Lung (tissue), 11 donors: ENCODE measurements at regions not wholly inside any gene's neighbourhood (a gene's known extent, or its start where the extent isn't known, plus 50 kb on each side); places are given as distances from the start of the nearest gene placed in this dataset.

Source experiments
- ATAC-seq: fragments of 200-7000 bp; cut with Tn5 transposase; one replicate; pipeline ENCODE4 v1.9.1; 2020; ENCODE audit warnings: moderate number of reproducible peaks; ENCODE audit not compliant: insufficient read depth, low FRiP score
- DNase-seq, 3 donors: peaks; one replicate each; pipeline ENCODE4 v3.0.0-alpha.2; 2013 to 2017
- H3K27ac ChIP-seq, 2 donors: one replicate each; pipeline ENCODE4 v1.5.1; 2013; ENCODE audit warnings: mild to moderate bottlenecking in 2 of 2, moderate library complexity in 2 of 2, control low read depth in 1 of 2, inconsistent platforms in 1 of 2, low read depth in 1 of 2, low read length in 1 of 2
- H3K27me3 ChIP-seq, 3 donors: one replicate each; pipeline ENCODE4 v1.5.1; 2013; ENCODE audit warnings: low read length in 2 of 3; ENCODE audit not compliant: control insufficient read depth in 3 of 3, insufficient read depth in 3 of 3
- H3K36me3 ChIP-seq, 4 donors: one replicate each; pipeline ENCODE4 v1.5.1; 2013; ENCODE audit warnings: low read length in 4 of 4, mild to moderate bottlenecking in 1 of 4, moderate library complexity in 1 of 4; ENCODE audit not compliant: control insufficient read depth in 4 of 4, insufficient read depth in 4 of 4
- H3K4me1 ChIP-seq, 5 donors: one replicate each; pipeline ENCODE4 v1.5.1; 2013; ENCODE audit warnings: low read length in 5 of 5, mild to moderate bottlenecking in 2 of 5, moderate library complexity in 1 of 5; ENCODE audit not compliant: control insufficient read depth in 5 of 5, insufficient read depth in 5 of 5
- H3K4me3 ChIP-seq: one replicate; pipeline ENCODE4 v1.5.1; 2013; ENCODE audit warnings: mild to moderate bottlenecking, control low read depth, moderate library complexity
- H3K9ac ChIP-seq, 2 donors: one replicate each; pipeline ENCODE4 v1.5.1; 2013; ENCODE audit warnings: low read length in 2 of 2, control low read depth in 1 of 2; ENCODE audit not compliant: insufficient read depth in 1 of 2
- H3K9me3 ChIP-seq, 4 donors: one replicate each; pipeline ENCODE4 v1.5.1; 2013; ENCODE audit warnings: low read length in 3 of 4, mild to moderate bottlenecking in 1 of 4, moderate library complexity in 1 of 4; ENCODE audit not compliant: control insufficient read depth in 4 of 4, insufficient read depth in 3 of 4
- WGBS, 2 donors: extraction: QIAGEN DNeasy Blood & Tissue Kit; methylation state at CpG; one replicate each; pipeline ENCODE4 v1.1.7; 2013; 5-methylcytosine and 5-hydroxymethylcytosine counted together
- TF ChIP-seq, protein P1 (sequence below): IDR thresholded peaks from 2 replicates; pipeline ENCODE4 v1.5.1; 2012; ENCODE audit warnings: mild to moderate bottlenecking; ENCODE audit errors: control extremely low read depth, extremely low read depth
- donor health status: control.
- donor health status: control.
- donor health status: Bipolar disorder and iron deficiency.
- donor health status: healthy.
- donor health status: DM: yes; HTN: yes; CAD: no.

- Histone ChIP-seq H3K27me3 (no peaks in the 10 kb centered on the region), H3K4me3 (no peak overlapping the region), H3K27ac (no peak overlapping the region), H3K9me3 (peaks cover 0 to 9% (median 0%) of the 10 kb centered on the region in 4 donors), H3K9ac (no peak overlapping the region), H3K36me3 (no peaks in the 10 kb centered on the region), H3K4me1 (no peaks in the 10 kb centered on the region)
- ATAC-seq (no peak), DNase-seq (no peak)
- WGBS, 2 donors = 87 to 94% methylated on average over 2 of the region's 2 CpGs
- TF ChIP-seq, protein P1, sequence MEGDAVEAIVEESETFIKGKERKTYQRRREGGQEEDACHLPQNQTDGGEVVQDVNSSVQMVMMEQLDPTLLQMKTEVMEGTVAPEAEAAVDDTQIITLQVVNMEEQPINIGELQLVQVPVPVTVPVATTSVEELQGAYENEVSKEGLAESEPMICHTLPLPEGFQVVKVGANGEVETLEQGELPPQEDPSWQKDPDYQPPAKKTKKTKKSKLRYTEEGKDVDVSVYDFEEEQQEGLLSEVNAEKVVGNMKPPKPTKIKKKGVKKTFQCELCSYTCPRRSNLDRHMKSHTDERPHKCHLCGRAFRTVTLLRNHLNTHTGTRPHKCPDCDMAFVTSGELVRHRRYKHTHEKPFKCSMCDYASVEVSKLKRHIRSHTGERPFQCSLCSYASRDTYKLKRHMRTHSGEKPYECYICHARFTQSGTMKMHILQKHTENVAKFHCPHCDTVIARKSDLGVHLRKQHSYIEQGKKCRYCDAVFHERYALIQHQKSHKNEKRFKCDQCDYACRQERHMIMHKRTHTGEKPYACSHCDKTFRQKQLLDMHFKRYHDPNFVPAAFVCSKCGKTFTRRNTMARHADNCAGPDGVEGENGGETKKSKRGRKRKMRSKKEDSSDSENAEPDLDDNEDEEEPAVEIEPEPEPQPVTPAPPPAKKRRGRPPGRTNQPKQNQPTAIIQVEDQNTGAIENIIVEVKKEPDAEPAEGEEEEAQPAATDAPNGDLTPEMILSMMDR = no peak
Measured at GRCh38 chr20:12808006-12808567, 200.7 kb upstream of the SPTLC3 start.

DNA sequence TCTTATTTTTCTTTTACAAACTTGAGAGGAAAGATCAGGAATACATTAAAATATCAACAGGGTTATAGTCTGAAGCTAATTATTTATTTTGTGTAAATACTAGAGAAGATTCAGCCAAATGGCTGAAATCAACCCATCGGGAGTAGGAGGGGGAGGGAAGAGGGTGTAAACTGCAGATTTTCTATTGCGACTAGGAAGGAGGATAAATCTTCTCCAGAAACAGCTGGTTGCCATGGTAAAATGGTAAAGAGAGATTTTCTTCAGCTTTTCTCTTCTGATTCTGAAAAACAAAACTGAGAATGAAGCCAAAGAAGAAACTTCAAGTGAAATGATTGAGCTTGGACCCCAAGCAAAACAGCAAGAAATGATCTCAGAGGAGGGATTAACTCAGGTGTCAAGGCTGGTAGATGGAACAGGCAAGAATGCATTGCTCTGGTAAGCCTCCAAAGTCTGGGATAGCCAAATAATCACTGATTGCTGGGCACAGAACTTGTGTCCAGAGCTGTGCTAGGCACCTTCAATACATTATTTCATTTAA lies 193.5 kb upstream of the SPTLC3 start:
- WGBS, 2 donors = 44 to 47% methylated on average over 2 of the region's 2 CpGs
- TF ChIP-seq, protein P1 = no peak
- Histone ChIP-seq H3K27ac (no peak overlapping the region), H3K9ac (no peak overlapping the region), H3K36me3 (no peaks in the 10 kb centered on the region), H3K4me3 (no peak overlapping the region), H3K4me1 (no peaks in the 10 kb centered on the region), H3K27me3 (no peaks in the 10 kb centered on the region), H3K9me3 (no peaks in the 10 kb centered on the region)
- ATAC-seq (no peak), DNase-seq (no peak)

- H3K9ac ChIP-seq = no peak overlapping the region
- WGBS, 2 donors = 67 to 77% methylated on average over 3 of the region's 3 CpGs
- H3K9me3 ChIP-seq = no peaks in the 10 kb centered on the region
- H3K4me3 ChIP-seq = no peak overlapping the region
- DNase-seq (no peak), ATAC-seq (no peak)
- H3K27me3 ChIP-seq = no peaks in the 10 kb centered on the region
- no peak overlapping the region for H3K27ac ChIP-seq
- TF ChIP-seq, protein P1 = no peak
- H3K36me3 ChIP-seq = no peaks in the 10 kb centered on the region
- H3K4me1 ChIP-seq = no peaks in the 10 kb centered on the region
Measured at GRCh38 chr20:12815778-12816408, 192.9 kb upstream of the SPTLC3 start.
